HG03175 (cell line): ENCODE measurements at regions not wholly inside any gene's neighbourhood (a gene's known extent, or its start where the extent isn't known, plus 50 kb on each side); places are given as distances from the start of the nearest gene placed in this dataset.

Experiments
- ATAC-seq: cut with Tn5 transposase; IDR thresholded peaks from one replicate; pipeline ENCODE4 v1.9.1; 2021; ENCODE audit warnings: mild to moderate bottlenecking, moderate library complexity; ENCODE audit not compliant: unreplicated experiment

DNA sequence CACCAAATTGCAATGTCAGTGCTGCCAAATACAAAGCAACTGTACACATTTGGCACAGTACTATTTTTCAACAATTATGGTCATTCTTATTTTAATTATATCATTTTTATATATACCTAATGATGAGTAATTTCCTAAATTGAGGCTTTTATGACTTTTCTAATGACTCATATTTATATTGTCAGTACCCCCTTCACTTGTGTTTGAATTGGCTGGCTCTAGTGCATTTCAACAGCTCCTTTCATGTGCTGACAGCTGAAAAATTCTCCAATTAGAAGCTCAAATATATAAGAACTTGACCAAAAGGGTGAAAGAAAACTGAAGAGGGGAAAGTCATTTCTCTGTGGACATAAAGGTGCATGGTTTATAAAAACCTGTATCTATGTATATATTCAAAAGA lies 263.3 kb downstream of the SLITRK1 start:
- no peak for ATAC-seq

DNA sequence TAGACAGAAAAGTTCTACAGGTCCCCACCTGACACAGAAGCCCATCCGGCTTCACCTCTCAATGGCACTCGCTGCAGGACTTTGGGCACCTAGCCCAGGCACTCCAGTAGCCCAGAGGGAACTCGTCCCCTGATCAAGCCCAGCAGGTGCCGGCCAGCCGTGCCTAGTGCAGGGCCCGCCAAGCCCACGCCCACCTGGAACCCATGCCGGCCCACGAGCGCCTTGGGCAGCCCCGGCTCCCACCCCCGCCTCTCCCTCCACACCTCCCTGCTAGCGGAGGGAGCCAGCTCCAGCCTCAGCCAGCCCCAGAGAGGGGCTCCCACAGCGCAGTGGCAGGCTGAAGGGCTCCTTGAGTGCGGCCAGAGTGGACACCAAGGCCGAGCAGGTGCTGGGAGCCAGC lies 268.8 kb downstream of the SLITRK1 start:
- ATAC-seq: no peak

DNA sequence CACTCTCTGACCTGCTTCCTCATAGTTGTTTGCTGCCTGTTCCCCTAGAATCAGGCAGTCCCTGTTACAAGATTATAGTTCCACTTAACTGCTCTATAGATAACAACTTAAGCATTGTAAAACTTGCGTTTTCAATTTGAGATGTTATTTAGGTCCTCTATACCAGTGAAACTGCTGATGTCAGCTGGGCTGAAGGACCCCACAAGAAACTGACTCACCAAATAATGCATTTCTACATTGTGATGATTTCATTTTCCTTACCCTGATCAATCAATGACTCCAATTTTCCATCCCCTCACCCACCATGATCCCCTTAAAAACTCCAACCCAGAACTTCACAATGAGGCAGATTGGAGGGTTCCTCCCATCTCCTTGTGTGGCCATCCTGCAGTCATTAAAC lies 280.7 kb downstream of the SLITRK1 start:
- ATAC-seq: no peak

DNA sequence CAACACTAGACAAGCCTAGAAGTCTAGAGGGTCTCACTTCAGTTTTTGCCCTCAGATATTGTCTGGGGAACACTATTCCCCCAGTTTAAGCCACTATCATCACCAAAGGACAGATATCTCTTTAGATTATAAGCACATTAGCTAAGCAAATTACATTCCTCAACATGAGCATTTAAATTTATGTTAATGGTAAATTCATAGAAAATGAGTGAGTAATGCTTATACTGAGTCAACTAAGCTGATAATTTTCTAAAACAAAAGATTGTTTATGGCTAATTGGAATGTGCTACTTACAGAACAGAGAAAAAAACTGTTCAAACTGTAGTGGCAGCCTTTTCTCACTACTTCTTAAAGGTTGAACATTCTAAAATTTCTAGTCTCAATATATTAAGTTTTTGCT lies 290.2 kb downstream of the SLITRK1 start:
- no peak for ATAC-seq

DNA sequence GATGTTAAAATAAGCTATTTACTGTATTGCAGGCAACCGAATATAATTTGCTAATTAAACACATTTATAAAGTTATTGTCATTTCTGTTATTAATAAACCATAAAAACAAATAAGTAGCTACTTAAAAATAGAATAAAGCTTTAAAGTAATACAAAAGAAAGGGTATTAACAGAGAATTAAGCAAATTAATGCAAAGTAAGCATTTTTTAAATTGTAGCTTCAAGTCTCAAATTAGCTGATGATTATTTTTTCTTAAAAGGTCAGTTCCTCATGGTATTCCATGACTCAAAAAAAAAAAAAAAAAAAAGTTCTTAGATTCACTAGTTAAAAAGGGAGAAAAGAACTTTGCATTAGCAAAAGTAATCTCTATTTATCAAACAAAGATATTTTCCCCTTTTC lies 292.5 kb downstream of the SLITRK1 start:
- ATAC-seq: no peak

DNA sequence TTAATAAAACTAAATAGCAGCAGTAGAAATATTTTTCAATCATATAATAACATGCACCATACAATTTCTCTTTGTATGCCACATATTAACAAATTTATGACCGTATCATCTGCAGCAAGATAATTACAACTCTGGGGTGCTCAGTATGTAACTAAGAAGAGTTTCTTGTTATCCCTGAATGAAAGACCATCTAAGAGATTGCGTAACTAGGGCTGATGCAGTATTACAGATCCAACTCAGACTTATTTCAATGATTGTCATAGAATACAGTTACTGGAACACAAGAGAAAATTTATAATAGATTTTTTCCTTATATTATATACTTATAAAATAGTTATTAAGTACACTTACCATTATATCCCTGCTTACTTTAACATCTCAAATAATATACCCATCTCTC lies 305.1 kb downstream of the SLITRK1 start:
- ATAC-seq: no peak

DNA sequence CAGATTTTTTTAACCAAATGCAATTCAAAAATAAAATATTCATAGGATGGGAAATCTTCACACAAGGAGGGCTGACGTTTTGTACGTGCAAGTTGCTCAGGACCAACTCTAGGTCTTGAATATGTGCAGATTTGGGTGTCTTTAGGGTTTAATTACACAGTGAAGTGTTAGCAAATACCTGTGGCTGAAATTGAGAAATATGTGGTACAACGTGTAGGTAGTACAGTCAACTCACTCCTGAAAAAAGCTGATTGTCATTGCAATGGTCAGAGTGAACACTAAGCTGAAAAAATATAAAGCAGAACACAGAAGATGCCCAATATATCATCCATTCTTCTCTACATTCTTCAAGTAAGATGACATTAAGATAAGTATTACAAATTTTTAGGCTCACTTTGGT lies 314.3 kb downstream of the SLITRK1 start:
- no peak for ATAC-seq

DNA sequence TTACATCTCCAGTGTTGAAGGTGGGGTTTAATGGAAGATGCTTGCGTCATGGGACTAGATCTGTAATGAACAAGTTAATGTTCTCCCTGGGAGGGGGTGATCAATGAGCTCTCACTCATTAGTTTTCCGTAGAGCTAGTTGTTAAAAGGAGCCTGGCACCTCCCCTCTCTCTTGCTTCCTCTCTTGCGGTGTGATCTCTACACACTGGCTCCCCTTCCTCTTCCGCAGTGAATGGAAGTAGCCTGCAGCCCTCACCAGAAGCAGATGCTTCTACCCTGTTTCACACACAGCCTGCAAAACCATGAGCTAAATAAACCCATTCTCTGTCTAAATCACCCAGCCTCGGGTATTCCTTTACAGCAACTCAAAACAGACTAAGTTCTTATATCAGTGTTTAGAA lies 318.8 kb downstream of the SLITRK1 start:
- ATAC-seq: no peak

DNA sequence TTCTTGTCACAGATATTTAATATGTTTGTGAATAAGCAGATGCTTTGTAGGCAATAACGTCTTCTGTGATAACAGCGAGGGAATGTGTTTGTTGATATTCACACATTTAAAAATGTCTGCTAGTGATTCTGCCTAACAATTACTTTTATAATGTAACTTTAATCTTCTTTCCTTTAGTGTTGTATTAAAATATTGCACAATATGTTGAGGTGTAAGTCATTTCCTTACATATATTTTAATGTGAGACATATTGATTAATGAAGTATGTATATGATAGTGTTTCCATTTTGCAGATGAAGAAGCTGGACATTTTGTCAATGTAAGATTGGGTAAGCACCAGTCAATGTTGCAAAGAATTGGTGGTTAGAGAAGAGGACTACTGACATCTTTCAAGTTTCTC lies 324.4 kb downstream of the SLITRK1 start:
- no peak for ATAC-seq

DNA sequence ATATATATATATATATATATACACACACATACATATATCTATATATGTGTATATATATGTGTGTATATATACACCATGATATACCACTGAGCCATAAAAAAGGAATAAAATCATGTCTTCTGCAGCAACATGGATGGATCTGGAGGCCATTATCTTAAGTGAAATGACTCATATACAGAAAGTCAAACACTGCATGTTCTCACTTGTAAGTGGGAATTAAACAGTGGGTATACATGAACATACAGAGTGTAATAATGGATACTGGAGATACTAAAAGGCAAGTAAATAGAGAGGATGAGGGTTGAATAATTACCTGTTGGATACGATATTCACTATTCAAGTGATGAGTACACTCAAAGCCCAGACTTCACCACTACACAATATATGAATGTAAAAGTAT lies 332.6 kb downstream of the SLITRK1 start:
- no peak for ATAC-seq

DNA sequence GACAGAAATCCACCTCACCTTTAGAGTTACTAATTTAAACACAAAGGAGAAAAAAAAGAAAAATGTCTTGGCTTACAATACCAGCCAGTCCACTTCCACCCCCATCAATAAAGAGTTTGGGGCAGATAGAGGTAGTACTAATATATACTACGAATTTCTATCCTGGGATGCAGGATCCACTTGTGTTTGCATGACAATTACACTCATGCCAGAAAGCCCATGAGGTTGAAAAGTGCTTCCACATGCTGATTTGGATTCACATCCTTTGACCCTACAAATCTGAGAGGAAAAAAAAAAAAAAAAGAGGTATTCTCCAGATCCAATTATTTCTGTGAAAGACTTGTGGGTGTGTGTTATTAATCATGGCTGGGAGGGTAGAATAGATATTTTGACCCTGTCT lies 335.2 kb downstream of the SLITRK1 start:
- ATAC-seq: no peak

DNA sequence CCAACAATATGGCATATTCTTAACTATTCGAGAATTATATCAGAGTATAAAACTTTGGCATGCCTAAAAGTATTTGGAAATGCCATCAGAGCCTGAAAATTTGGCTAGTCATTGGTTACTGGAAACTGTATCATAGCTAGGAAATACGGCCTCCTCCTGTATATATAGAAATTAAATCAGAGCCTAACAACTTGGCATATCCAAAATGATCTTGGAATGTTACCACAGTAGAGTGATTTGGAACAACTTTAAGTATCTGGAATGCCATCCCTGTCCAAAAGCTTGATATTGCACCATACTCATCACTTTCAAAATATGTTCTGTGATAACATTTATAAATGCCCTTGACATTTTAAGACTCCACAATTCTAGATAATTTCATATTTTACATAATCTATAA lies 335.8 kb downstream of the SLITRK1 start:
- no peak for ATAC-seq

DNA sequence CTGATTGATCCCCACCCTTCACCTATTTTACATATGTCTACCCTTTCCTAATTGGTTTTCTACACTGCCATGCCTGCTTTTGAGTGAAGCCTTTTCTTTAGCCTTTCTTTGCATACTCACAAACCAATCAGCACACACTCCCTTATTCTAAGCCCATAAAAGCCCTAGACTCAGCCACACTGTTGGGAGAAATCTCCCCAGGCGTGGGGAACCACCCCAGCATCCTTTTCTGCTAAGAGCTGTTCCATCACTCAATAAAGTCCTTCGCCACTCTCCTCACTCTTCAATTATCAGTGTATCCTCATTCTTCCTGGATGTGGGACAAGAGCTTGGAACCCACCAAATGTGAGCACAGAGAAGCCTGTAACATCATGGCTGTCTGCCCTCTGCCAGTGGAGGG lies 343.6 kb downstream of the SLITRK1 start:
- ATAC-seq: no peak

DNA sequence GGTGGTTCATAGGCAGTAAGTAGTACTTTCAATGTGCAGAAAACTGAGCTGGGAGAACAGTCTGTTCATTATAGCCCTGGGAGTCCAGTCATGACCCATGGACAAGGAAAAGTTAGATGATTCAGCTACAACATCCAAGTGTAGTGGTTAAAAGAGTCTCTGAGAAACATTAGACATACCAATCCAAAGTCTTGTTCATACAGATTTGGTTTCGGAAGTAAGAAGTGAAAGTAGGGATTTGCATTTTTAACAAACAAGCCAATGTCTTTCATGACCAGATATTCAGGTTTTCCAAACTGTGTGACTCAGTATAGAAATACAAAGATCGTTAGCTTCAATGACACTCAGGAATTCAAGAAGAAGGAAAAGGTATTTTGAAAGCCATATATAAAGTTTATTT lies 345.3 kb downstream of the SLITRK1 start:
- ATAC-seq: no peak

DNA sequence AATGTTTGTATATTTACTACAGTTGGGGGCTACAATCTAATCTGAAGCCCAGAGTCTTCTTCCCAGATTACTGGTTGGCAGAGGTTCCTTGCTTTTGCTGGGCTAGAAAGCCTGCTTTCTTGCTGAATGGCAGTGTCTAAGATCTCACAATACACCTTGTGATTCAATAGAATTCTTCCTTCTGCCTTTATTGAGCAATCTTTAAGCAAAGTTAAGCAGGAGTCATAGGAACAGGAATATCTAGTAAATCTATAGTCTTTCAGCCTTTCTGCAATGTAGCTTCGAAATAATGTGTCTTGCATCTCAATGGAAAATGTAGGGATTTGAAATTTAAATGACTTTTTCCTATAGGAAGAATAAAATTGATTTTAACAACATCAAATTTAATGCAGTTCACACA lies 346.1 kb downstream of the SLITRK1 start:
- ATAC-seq: no peak

DNA sequence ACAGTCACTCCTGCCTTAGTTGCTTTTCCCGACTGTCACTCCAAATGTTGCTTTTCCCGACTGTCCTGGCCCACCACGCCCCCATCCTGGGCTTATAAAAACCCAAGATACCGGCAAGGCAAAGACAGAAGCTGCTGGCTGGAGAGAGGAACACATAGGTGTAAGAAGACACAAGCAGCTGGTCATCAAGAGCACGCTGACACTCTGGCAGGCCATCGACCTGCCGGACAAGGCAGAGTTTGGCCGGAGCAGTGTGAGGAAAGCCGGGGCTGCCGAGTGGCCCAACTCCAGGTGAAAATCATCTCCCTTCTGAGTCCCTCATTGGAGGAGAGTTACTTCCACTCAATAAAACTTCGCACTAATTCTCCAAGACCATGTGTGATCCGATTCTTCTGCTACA lies 349.5 kb downstream of the SLITRK1 start:
- no peak for ATAC-seq

DNA sequence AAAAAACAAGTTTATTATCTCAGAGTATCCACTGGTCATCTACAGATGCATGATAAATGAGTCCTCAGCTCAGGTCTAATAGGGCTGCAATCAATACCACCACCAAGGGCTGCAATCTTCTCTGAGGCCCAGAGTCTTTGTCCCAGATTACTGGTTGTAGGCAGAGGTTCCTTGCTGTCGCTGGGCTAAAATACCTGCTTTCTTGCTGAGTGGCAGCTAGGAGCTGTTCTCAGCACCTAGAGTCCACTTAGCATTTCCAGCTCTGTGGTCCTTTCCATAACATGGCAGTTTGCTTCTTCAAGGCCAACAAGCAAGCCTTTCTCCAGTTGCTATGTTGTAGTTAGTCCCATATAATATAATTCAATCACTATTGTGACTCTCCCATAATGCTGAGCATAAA lies 351.3 kb downstream of the SLITRK1 start:
- no peak for ATAC-seq

DNA sequence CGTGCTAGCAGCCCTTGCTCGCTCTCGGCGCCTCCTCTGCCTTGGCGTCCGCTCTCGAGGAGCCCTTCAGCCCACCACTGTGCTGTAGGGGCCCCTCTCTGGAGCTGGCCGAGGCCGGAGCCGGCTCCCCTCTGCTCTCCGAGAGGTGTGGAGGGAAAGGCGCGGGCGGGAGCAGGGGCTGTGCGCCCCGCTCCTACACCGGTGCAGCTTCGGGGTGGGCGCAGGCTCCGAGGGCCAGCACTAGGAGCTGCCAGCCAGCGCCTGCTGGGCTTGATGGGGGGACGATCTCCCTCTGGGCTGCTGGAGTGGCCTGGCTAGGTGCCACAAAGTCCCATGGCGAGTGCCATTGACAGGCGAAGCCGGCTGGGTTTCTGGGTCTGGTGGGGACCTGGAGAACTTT lies 365.5 kb downstream of the SLITRK1 start:
- no peak for ATAC-seq

DNA sequence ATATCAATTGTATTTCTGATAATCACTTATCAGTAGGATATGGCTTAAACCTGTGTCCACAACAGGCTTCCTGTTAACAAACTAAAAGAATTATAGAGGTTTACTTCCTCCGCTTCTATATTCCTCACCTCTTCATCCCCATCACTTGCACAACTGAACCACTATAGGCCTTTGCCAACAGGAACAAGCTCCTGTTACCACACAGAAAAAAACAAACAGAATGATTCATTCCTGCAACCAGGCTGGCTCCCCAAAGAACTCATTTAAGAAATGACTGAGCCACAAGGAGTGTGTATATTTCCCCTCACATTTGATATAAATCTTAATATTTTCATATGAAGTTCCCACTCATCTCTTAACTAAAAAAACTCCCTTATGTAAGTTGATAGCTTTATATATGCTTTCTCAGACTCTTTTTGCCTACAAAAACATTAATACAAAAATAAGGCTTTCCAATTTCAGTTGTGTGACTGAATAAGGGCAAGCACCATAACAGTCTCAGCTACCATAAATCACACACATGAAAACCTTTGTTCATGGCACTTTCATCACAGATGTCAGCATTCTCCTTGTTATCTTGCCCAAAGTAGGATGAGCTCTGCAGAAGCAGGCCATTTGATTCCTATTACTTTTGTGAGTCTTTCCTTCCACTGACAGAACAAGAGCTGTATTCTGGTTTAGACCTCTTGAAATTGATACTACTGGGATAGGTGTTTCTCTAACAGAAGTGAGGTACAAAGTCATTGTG lies 366.8 kb downstream of the SLITRK1 start:
- no peak for ATAC-seq

DNA sequence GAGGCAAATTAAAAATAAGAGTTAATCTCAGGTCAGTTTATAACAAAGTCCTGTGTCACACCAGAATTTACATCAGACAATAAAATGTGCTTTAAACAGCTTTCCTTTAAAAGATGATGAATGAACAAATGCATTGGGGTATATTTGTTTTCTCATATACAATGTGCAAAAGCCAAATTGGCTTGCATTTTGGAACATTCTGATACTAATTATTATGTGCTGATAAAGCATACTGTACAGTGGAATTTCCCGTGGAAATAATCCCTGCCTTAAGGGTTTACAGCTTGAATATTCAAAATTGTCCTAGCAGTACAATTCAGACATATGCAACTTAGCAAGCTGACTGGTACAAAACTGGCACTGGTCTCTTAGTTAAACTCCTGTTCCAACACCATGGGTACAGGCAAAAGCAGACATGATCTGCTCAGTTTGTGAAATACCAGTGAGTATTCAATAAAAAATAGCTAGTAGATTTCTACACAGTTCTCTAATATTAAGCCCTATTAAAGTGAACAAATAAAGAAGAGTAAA lies 373.4 kb downstream of the SLITRK1 start:
- no peak for ATAC-seq

DNA sequence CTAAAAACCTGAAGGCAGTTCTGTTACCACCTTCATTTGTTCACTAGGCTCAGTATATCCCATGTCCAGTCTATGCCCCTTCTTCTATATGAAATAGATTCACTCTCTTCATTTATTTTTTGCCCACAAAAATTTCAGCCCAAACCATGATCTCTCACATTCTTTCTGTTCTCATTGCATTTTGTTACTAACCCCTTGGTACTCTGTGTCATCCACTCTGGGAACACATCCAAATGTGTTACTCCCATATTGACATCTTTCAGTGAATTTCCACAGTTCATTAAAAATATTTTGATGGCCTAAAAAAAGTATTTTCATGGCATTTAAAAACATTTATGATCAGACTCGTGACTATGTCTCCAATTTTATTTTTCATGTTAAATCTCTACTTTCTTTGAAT lies 378.9 kb downstream of the SLITRK1 start:
- no peak for ATAC-seq

DNA sequence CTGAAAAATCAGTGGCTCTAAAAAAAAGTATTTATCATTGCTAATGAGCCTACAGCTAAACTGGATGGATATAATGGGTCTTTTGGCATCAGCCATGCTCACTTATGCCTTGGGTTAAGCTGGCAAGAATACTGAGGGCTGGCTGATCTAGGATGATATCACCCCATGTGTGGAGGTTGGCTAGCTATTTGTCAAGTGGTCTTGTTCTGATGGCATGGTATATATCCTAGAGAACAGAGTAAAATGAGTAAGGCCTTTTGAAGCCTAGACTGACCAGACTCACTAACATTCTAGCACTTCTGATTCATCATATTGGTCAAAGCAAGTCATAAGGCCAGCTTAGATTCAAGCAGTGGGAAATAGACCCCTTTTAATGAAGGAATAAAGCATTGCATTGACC lies 383.0 kb downstream of the SLITRK1 start:
- ATAC-seq: no peak
